Stimulated activated CD4-positive, alpha-beta T cell treated with anti-CD3 and anti-CD28 coated beads, Interleukin-1b, Interleukin-23, amount 100 ng/mL, for 1 hour (primary cell): ENCODE measurements at regions not wholly inside any gene's neighbourhood (a gene's known extent, or its start where the extent isn't known, plus 50 kb on each side); places are given as distances from the start of the nearest gene placed in this dataset.

Experiments used
- DNase-seq, 2 donors: peaks; one replicate each; pipeline ENCODE4 v3.0.0-alpha.2; 2020; ENCODE audit warnings: low read depth in 2 of 2

GRCh38 chr13:29713839-29714238, 118.4 kb upstream of the SLC7A1 start:
- no peak for DNase-seq

DNA sequence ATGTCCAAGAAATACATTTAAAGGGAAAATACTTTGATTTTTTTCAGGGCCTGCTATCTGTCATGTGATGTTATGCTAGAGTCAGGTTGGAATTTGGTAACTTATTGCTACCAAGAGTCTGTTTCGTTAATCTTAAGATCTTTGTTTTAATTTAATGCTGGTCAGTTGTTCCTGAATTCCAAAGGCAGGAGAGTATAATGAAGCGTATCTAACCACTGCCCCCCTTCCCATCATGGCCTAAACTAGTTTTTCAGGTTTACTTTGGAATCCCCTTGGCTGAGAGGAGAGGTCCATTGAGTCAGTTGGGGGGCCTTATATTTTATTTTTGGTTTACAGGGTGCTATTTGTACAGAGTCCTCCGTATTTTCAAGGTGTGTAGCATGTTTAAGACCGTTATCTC, 116.3 kb upstream of the SLC7A1 start:
- no peak for DNase-seq

DNA sequence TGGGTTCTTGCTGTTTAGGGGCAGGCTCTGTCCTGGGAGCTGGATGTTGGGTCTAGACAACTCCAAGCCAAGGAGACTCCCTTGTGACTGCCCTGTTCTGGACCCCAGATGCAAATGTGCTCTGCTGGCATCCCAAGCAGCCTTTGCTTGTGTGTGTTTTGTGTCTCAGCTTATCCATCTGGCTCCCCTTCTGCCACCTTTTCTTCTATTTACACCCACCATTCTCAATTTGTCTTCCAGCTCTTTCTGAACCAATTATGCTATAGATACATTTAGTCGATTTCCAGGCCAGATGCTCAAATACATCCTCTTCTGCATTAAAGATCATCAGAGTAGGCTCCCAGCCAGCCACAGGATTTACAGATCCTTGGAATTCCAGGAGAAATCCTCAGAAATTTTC, 115.0 kb upstream of the SLC7A1 start:
- DNase-seq = no peak

DNA sequence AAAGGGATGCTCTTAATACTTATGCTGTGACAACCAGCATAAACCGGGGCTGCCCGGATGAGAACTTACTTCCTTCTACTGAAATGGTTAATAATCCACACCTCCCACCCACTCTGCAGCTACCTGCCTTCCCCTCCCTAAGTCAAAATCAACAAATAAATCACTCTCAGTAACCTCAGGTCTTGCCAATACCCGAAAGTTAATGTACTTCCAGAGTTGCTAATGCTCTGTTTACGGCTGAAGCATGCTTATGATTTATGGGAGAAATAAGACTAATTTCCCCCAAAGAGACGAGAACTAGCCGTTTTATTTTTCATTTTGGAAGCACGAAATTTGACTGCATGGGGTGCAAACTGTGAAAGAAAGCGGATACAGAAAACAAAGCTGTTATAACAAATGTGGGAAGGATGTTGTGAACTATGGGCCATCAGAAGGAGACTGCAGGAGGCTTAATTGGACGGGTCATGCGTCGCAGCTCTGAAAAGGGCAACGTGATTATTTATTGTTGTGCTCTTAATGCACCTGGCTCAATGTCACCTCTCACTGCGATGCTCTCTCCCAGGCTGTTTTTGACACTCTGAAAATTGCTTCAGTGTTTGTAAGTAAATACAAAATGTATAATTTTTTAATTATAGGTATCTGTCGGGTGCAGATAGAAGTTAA, 114.0 kb upstream of the SLC7A1 start:
- no peak for DNase-seq

- peak; percentile 3 to 17 for DNase-seq
Observed at GRCh38 chr13:29707876-29708543, 112.5 kb upstream of the SLC7A1 start.

- DNase-seq = no peak
Observed at GRCh38 chr13:29706923-29707322, 111.4 kb upstream of the SLC7A1 start.

DNA sequence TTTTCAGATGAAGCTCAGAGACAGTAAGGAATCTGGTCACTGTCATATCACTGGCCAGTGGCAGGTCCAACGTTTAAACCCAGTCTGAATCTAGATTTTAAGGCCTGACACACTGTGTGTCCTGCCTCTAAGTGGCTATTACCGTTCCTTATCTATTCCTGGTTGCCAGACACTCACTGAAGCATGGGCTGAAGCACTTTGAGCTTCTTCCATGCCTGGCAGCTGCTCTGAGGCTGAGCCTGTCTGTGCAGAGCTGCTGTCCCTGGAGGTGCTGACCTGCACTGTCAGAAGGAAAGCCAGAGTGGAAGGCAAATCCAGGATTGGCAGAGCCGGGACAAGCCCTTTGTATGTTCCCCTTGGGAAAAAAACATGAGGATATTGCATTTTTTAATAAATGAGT, 109.2 kb upstream of the SLC7A1 start:
- no peak for DNase-seq

DNA sequence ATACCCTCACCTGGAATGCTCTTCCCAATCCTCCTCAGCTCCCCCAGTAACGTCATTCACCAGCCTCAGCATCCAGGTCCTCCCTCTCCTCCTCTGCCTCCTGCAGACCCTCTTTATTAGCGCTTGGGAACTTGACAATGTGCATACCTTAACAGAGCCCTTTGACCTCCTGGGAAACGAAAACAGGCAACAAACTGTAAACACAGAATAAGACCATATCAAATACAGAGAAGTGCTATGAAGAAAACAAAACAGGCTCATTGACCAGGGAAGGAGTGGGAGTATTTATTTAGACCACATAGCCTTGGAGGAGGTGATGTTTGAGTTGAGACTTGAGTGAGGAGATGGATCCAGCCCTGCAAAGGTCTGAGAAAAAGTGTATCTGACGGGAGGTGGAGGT, 107.9 kb upstream of the SLC7A1 start:
- no peak for DNase-seq

DNA sequence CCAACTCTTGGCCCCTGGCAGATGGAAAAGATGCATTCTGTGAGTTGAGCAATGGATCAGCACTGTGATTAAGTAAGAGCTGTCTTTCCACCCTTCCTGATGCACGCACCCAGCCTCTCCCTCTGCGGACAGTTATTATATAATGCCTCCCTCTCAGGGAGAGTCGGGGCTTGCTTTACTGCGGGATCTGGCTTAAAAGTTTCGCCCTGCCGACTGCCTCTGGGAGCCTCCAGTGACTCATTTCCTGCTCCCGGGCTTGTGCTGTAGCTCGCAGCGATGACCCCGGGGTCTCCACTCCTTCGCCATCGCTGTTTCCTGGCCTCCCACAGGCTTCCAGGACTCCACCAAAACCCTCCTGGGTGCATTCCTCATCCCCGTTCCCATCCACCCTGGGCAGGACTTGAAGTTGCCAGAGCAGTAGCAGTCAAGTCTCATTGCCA, 107.4 kb upstream of the SLC7A1 start:
- DNase-seq = no peak

DNA sequence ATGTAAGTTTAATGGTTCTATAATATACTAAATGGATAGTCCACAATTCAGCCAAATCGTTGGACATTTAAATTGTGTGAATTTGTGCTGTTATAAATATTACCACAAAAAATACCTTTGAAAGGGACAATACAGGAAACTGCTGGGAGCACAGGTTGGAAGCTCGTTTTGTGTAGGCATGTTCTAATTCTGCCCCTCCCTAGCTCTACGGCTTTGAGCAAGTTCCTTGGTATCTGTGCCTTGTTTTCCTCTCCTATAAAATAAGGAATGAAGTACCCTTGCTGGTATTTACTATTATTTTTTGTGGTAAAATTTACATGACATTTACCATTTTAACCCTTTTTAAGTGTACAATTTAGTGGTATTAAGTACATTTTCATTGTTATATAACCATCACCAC, 102.6 kb upstream of the SLC7A1 start:
- no peak for DNase-seq

DNA sequence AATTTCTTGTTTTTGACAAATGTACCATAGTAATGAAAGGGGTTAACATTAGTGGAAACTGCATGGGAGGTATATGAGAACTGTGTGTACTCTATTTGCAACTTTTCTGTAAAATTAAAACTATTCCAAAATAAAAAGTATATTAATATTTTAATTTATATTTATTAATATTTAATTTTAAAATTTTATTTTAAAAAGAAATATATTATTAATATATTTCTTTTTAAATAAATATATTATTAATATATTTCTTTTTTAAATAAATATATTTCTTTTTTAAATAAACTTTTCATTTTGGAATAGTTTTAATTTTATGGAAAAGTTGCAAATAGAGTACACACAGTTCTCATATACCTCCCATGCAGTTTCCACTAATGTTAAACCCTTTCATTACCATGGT, 101.1 kb upstream of the SLC7A1 start:
- DNase-seq = no peak

DNA sequence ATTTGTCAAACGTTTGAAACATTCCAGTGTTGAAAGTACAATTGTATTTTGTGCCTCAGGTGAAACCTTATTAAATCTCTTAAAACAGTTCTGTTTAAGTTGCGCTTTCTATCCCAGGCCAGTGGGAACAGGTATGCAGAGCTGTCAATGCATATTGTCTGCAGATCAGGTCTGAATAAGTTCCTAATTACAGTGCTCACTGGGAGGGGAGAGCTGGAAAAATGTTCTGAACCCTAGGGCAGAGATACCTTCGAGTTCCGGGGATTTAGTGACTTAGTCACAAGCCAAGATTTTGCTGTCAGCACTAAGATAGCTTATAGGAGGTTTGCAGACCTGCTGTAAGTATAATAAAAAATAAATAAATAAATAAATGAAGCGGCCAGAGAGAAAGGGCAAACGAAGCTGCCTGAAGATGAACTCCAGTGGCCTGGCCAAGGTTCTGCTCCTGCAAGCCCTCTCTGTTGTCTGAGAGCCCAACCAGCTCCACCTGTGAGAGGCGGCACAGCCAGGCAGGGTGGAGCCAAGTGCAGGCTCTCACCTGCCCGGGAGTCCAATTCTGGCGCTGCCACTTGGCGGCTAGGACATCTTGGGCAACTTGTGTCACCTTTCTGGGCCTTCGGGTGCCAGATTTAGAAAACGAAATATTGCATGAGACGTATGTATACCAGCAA, 97.9 kb upstream of the SLC7A1 start:
- no peak for DNase-seq

DNA sequence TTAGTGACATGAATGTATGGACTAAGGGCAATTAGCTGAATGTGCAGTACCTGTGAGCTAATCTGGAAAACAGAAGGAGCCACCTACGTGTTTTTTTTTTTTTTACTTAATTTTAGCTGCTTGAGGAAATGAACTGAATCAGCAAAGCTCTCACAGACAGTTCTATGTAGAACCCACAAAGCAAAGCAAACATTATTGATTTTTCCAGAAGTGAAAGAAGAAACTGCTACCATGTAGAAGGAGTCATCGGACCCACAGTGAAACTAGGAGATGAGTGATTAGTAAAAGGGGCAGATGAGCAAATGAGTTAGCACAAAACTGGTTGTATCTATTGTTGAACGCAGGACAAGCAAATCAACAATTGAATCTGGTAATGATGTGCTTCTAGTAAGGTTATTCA, 94.1 kb upstream of the SLC7A1 start:
- DNase-seq = no peak

GRCh38 chr13:29688193-29688592, 92.7 kb upstream of the SLC7A1 start:
- DNase-seq = no peak

- DNase-seq = no peak
Observed at GRCh38 chr13:29684441-29684840, 89.0 kb upstream of the SLC7A1 start.

GRCh38 chr13:29683041-29683440, 87.6 kb upstream of the SLC7A1 start:
- no peak for DNase-seq

- no peak for DNase-seq
Observed at GRCh38 chr13:29681864-29682263, 86.4 kb upstream of the SLC7A1 start.

- DNase-seq = no peak
Observed at GRCh38 chr13:29679396-29680053, 84.0 kb upstream of the SLC7A1 start.

- DNase-seq = no peak
Observed at GRCh38 chr13:29677627-29678026, 82.1 kb upstream of the SLC7A1 start.

- DNase-seq = no peak
Observed at GRCh38 chr13:29676941-29677452, 81.5 kb upstream of the SLC7A1 start.

GRCh38 chr13:29676535-29676934, 81.0 kb upstream of the SLC7A1 start:
- no peak for DNase-seq

- DNase-seq = no peak
Observed at GRCh38 chr13:29674532-29674931, 79.0 kb upstream of the SLC7A1 start.
